ENCODE measurements at regions not wholly inside any gene's neighbourhood (a gene's known extent, or its start where the extent isn't known, plus 50 kb on each side); places are given as distances from the start of the nearest gene placed in this dataset.

DNA sequence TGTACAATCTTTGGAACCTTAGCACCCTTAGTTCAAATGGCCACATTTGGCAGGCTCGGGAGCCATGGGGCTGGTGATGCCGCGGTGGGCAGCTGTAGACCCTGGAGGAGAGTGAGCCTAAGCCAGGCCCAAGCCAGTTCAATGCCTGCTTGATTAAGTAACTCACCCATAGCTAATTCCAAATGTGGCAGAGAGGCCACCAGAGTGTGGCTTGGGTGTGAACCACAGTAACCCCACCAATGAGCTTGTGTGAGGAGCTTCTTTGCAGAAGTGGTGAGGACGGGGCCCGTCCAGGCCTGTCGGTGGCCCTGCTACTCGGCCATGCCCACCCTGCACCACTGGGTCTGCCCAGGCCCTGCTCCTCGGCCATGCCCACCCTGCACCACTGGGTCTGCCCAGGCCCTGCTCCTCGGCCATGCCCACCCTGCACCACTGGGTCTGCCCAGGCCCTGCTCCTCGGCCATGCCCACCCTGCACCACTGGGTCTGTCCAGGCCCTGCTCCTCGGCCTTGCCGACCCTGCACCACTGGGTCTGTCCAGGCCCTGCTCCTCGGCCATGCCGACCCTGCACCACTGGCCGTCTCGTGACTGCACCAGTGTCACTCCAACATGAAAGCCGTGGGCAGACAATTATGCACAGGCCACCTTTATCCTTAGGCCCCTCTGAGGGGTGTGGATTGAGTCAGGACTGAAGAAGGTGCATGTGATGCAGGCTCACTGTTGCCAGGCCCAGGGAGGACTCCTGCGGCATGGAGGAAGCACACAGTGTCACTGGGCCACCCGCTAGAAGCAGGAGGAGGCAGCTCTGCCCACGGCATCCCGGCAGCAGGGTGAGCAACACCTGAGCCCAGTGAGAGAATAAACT, 75.4 kb downstream of the MRPL36 start:
- no peaks in the 10 kb centered on the region for H3K36me3 ChIP-seq
- no peak for DNase-seq
- WGBS, 5 donors = 83 to 88% (median 85%) methylated on average over 12 to 21 of the region's 21 CpGs
- no peak overlapping the region for H3K27ac ChIP-seq
- peaks cover 0 to 8% (median 0%) of the 10 kb centered on the region in 4 donors for H3K4me1 ChIP-seq
- H3K9me3 ChIP-seq = peaks cover 0 to 16% (median 14%) of the 10 kb centered on the region in 4 donors
- intact Hi-C loops (cut with DNase I; ENCODE audit: low total_unique reads) = no loop called here
- no peak overlapping the region for H3K4me3 ChIP-seq
- peaks cover 0 to 57% (median 9%) of the 10 kb centered on the region in 3 donors for H3K27me3 ChIP-seq
- TF ChIP-seq CTCF (IDR thresholded peaks at IDR 0.05) (no peak), EP300 (IDR thresholded peaks at IDR 0.05) (no peak), POLR2A (IDR thresholded peaks at IDR 0.05) (no peak), POLR2AphosphoS5 (IDR thresholded peaks at IDR 0.05) (no peak)

- Histone ChIP-seq H3K9me3 (peaks cover 0 to 23% (median 20%) of the 10 kb centered on the region in 4 donors), H3K27me3 (peaks cover 0 to 50% (median 9%) of the 10 kb centered on the region in 3 donors), H3K27ac (no peak overlapping the region), H3K4me3 (no peak overlapping the region), H3K4me1 (peaks cover 0 to 8% (median 0%) of the 10 kb centered on the region in 4 donors), H3K36me3 (no peaks in the 10 kb centered on the region)
- DNase-seq = no peak
- TF ChIP-seq POLR2AphosphoS5 (IDR thresholded peaks at IDR 0.05) (no peak), POLR2A (IDR thresholded peaks at IDR 0.05) (no peak), CTCF (IDR thresholded peaks at IDR 0.05) (no peak), EP300 (IDR thresholded peaks at IDR 0.05) (no peak)
- 85 to 92% (median 91%) methylated on average over 7 of the region's 7 CpGs for WGBS, 5 donors
- intact Hi-C loops (cut with DNase I; ENCODE audit: low total_unique reads) = no loop called here
Measured at GRCh38 chr5:1723476-1723875, 76.2 kb downstream of the MRPL36 start.

DNA sequence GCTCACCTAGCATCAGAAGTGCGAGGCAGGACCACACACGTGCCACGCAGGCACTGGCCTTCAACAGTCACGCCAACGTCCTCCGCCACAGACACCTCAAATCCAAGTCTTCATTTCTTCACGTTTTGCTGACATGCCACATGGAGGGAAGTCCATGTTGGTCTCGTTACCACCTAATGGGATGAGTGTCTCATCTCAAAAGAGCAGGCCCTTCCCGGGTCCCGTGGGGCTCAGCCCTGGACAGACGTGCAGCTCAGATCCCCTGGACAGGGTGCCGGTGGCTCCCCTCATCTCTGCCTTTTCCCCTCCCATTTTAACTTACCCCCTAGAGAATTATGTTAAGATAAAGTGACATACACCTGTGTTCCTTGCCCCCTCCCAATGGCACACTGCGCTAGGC, 76.8 kb downstream of the MRPL36 start:
- intact Hi-C loops (cut with DNase I; ENCODE audit: low total_unique reads) = no loop called here
- Histone ChIP-seq H3K27me3 (peaks cover 0 to 44% (median 9%) of the 10 kb centered on the region in 3 donors), H3K36me3 (no peaks in the 10 kb centered on the region), H3K4me3 (no peak overlapping the region), H3K27ac (no peak overlapping the region), H3K9me3 (peaks cover 0 to 29% (median 26%) of the 10 kb centered on the region in 4 donors), H3K4me1 (peaks cover 0 to 8% (median 0%) of the 10 kb centered on the region in 4 donors)
- no peak for DNase-seq
- TF ChIP-seq EP300 (IDR thresholded peaks at IDR 0.05) = no peak
- no peak for TF ChIP-seq CTCF (IDR thresholded peaks at IDR 0.05)
- TF ChIP-seq POLR2A (IDR thresholded peaks at IDR 0.05) = no peak
- TF ChIP-seq POLR2AphosphoS5 (IDR thresholded peaks at IDR 0.05) = no peak
- WGBS, 5 donors = 80 to 87% (median 83%) methylated on average over 13 of the region's 13 CpGs

DNA sequence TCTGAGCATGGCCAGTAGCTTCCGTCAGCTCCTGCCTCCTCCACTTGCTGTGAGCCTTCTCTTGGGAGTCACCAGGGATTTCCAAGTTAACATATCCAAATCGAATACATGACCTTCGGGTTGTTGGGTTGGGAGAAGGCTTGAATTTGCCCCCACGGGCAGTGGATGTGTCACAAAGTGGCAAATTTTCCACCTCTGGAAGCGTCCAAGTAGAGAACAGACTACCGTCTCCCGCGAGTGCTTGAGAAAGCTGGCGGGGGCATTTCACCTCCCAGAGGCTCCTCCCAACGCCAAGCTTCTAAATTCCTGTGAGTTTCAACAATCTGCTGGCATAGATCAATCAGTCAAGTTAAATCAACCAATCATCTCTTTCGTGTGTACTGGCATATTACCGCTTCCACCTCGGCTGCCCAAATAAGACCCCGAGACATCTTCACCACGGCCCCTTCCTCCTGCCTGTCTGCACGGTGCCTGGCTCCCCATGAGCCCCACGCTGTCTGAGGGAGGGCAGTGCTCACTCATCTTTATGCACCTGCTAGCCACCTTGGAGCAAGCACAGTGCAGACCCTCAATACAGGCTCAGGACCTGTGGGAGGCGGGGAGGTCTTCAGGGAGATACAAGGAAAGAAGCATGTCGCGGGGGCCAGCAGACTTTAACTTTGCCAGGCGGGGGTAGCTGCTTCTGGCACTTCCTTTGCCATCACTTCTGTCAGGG, 79.1 kb downstream of the MRPL36 start:
- intact Hi-C loops (cut with DNase I; ENCODE audit: low total_unique reads) = no loop called here
- peaks cover 0 to 33% (median 7%) of the 10 kb centered on the region in 3 donors for H3K27me3 ChIP-seq

More for the DNA sequence above, 79.1 kb downstream of the MRPL36 start:
- no peak overlapping the region for H3K4me3 ChIP-seq
- TF ChIP-seq EP300 (IDR thresholded peaks at IDR 0.05) = no peak
- no peak for TF ChIP-seq POLR2AphosphoS5 (IDR thresholded peaks at IDR 0.05)
- no peak for TF ChIP-seq POLR2A (IDR thresholded peaks at IDR 0.05)
- no peak for TF ChIP-seq CTCF (IDR thresholded peaks at IDR 0.05)
- DNase-seq = no peak
- H3K27ac ChIP-seq = no peak overlapping the region
- H3K36me3 ChIP-seq = no peaks in the 10 kb centered on the region
- H3K4me1 ChIP-seq = peaks cover 0 to 7% (median 0%) of the 10 kb centered on the region in 4 donors
- WGBS, 5 donors = 77 to 85% (median 81%) methylated on average over 21 of the region's 21 CpGs
- H3K9me3 ChIP-seq = peaks cover 0 to 39% (median 34%) of the 10 kb centered on the region in 4 donors
